AG10803 (cell line): ENCODE measurements at regions not wholly inside any gene's neighbourhood (a gene's known extent, or its start where the extent isn't known, plus 50 kb on each side); places are given as distances from the start of the nearest gene placed in this dataset.

Experiments
- DNase-seq: peaks from one replicate; pipeline ENCODE4 v3.0.0; 2010; ENCODE audit warnings: low read depth
- H3K4me3 ChIP-seq: 2 replicates; pipeline ENCODE4 v1.5.1; 2011; ENCODE audit warnings: mild to moderate bottlenecking, low read length, control low read depth
- CTCF ChIP-seq: conservative IDR thresholded peaks from 2 replicates; pipeline ENCODE4 v1.5.1; 2011; ENCODE audit warnings: mild to moderate bottlenecking, low read length, control low read depth, inconsistent platforms

DNA sequence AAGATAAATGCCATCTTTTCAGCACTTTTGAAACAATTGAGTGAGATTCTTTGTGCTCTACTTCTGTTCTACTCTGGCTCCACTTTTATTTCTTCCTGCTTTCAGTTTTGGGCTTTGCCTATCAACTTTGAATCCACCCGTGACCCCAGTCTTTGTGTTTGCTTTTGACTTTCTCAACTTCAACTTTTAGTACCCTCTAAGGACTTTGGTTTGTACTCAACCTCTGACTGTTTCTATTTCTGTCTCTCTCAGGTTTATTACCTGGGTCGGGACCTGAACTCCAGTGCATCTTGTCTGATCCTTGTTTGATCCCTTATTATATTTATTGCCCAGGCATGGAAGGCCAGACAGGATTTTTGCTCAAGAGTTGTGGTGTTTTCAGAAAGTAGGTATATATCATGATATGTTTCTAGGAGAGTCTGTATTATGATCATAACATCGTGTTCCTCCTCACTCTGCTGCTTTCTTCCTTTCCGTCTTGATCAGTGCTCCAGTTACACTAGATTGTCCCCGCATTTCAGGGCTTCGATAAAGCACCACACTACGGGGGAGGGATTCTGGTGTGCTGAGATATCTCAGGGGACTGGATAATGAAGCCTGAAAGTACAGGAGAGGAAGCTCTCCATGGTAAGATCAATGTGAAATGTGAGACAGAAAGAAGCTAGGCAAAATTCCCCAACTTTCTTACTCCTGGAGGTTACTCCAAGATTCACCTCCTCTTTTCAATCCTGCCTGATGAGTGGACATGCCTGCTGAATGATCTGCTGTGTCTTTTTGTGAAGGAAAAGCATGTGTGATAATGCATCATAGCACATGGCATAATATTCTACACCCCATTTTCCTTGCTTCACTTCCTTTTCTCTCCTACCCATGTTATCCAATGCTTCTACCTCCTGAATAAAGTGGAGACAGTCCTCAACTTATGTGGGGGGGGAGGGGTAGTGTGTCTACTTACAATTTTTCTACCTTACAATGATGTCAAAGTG lies 155.5 kb upstream of the GRIN3A start:
- no peak overlapping the region for H3K4me3 ChIP-seq
- DNase-seq = no peak
- no peak for TF ChIP-seq CTCF

DNA sequence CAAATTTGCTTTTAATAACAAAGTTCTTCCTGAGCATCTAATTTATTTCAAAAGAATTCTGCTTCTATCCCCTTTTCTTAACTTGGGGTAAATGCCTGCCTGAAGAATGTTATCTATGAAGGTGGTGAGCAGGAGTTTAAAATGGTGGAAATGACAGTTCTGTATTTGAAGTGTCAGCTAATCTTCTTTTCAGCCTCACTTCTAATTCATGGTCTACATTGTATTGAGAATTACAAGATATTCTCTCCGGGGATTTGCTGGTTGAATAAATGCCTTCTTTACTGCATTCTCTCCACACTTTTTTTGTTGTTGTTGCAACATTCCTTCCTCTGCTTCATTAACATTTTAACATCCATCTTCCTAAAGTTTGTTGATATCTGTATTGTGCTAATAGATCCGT lies 143.1 kb upstream of the GRIN3A start:
- no peak for TF ChIP-seq CTCF
- no peak for DNase-seq

GRCh38 chr9:101880846-101881245 lies 142.4 kb upstream of the GRIN3A start:
- DNase-seq = no peak
- TF ChIP-seq CTCF = no peak
- H3K4me3 ChIP-seq = no peak overlapping the region

More for the DNA sequence above, 143.1 kb upstream of the GRIN3A start:
- H3K4me3 ChIP-seq = no peak overlapping the region

GRCh38 chr9:101878734-101879133 lies 140.3 kb upstream of the GRIN3A start:
- no peak for TF ChIP-seq CTCF
- no peak for DNase-seq
- no peak overlapping the region for H3K4me3 ChIP-seq

- TF ChIP-seq CTCF = no peak
- no peak overlapping the region for H3K4me3 ChIP-seq
- no peak for DNase-seq
Observed at GRCh38 chr9:101877439-101877838, 139.0 kb upstream of the GRIN3A start.

DNA sequence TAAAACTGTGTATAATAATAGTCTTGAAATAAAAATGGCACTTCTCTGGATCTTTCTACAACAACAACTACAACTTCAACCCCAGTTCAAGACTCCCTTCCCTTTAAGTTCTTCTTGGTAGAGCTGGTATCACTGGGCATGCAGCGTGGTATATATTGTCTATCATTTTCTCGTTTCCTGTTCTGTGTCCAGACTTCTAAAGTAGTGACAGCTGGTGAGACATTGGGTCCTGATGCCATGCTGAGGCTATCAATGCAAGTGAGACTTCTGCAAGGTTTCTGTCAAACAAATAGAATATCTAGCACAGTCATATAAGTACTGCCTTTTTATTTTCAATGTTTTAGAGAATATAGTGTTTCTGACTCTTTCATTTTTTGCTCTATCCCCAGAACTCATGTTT lies 123.0 kb upstream of the GRIN3A start:
- no peak for TF ChIP-seq CTCF
- no peak overlapping the region for H3K4me3 ChIP-seq
- no peak for DNase-seq

GRCh38 chr9:101860920-101861319 lies 122.5 kb upstream of the GRIN3A start:
- no peak for TF ChIP-seq CTCF
- no peak for DNase-seq

More at GRCh38 chr9:101860920-101861319, 122.5 kb upstream of the GRIN3A start:
- H3K4me3 ChIP-seq = no peak overlapping the region
